Frontal cortex (tissue), 3 donors: ENCODE measurements at regions not wholly inside any gene's neighbourhood (a gene's known extent, or its start where the extent isn't known, plus 50 kb on each side); places are given as distances from the start of the nearest gene placed in this dataset.

Experiments used
- DNase-seq, 2 donors: peaks; one replicate each; pipeline ENCODE4 v3.0.0; 2012; ENCODE audit warnings: low spot score in 2 of 2
- FAIRE-seq: peaks from 2 replicates; lab custom pipeline; 2012; peaks lifted over from hg19 to GRCh38; lab: Jason Lieb, UNC
- donor health status: control.
- donor health status: control.
- donor health status: control.

DNA sequence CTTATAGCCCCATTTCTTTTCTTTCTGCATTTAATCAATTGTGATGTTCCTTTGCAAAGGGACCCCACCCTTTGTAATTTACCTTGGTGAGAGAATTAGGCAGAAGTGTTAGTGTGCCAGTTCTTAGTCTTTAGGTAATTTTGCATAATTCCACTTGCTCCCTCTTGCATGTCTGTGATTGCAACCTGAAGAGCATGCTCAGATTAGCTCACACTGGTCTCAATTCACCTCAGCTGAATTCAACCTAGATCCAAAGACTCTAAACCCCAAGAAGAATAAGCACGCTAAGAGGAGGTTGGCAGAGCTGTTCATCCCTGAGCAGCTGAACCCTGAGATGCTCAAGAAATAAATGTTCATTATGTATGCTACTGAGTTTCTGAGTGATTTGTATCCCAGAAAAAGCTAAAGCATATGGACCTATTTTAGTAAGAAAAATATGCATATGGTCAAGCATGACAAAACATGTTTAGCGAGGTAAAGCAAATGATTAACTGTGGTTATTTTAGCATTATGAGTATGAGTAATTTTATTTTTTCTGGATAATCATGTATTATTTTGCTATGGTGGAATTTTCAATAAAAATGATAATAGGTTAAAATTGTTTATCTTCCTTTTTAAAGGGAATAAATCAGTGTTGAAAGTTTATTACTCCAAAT is 299.2 kb upstream of the ZSWIM2 start:
- FAIRE-seq, result no peak
- DNase-seq, result no peak

DNA sequence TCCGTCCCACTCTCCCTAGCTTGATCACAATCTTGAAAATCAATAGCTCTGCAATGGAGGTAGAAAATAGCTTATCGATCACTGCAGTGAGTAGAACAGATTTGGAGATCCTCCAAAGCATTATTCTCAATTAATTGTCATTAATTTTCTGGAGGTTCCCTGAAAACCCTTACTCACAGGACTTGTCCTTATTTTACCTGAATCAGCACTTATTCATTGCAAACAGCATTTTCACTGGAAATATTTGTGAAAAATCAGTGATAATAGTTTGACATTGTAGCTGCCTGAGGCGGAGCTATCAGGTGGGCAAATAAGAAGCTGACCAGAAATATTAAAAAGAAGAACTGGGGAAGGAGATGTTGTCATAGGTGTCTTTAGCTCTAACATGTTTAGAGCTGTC is 294.6 kb upstream of the ZSWIM2 start:
- no peak for FAIRE-seq
- no peak for DNase-seq

- no peak for DNase-seq
- no peak for FAIRE-seq
Observed at GRCh38 chr2:187139469-187139868, 290.5 kb upstream of the ZSWIM2 start.

GRCh38 chr2:187138265-187138664 is 289.3 kb upstream of the ZSWIM2 start:
- DNase-seq, result no peak

DNA sequence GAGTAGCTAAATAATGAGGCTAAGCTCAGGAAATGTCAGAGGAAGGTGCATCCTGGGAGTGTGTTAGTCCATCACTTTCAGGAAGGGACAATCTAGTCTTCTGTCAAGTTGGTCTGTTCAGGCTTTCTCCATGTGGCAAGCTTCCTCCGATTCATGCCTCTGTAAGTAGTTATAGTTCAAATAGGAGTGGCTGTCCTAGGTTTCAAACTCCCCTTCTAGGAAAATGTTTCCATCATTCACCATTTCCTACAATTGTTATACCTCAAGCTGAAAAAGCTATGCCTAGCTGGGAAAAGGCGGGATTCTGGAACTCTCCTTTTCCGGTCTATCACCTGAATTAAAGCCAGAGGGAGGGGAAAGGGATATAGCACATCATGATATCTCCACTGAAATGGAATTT is 287.7 kb upstream of the ZSWIM2 start:
- no peak for FAIRE-seq
- no peak for DNase-seq

More at GRCh38 chr2:187138265-187138664, 289.3 kb upstream of the ZSWIM2 start:
- no peak for FAIRE-seq

GRCh38 chr2:187134306-187134705 is 285.3 kb upstream of the ZSWIM2 start:
- FAIRE-seq (no peak), DNase-seq (no peak)

- FAIRE-seq (no peak), DNase-seq (no peak)
Observed at GRCh38 chr2:187129868-187130267, 280.9 kb upstream of the ZSWIM2 start.

DNA sequence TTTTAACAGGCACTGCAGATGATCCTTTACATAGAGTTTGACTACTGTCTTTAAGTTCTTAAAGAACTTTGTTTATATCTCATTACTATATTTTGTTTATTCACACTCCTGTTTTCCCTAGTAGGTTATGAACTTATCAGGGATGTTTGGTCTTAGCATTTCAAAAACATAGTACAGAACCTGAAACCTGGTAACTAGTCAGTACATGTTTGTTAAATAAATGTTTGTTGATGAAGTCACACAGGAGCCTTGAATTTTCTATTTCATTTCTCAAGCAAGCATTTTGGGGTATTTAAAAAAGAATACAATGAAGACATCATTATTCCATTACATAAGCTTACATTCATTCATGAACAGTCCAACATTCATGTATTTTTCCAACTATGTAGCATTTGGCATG is 280.3 kb upstream of the ZSWIM2 start:
- DNase-seq (no peak), FAIRE-seq (no peak)

- DNase-seq (no peak), FAIRE-seq (no peak)
Observed at GRCh38 chr2:187126247-187127005, 277.5 kb upstream of the ZSWIM2 start.

DNA sequence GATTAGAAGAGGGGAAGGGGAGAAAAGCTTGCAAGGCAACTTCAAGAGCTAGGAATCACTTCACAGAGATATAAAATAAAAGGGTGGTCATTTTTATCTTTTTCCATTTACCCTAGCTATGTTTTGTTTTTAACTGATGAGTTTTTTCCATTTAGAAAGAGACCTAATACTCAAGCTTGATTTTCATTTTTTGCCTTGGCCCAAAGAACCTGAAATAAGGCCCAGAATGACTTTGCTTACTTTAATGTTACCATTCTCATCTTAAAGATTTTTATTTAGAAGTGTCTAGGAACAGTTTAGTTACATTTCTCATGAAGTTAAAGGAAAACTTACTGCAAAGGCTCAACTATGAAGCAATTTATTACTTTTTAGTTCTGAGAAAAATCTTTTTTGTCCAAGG is 276.3 kb upstream of the ZSWIM2 start:
- FAIRE-seq (no peak), DNase-seq (no peak)

DNA sequence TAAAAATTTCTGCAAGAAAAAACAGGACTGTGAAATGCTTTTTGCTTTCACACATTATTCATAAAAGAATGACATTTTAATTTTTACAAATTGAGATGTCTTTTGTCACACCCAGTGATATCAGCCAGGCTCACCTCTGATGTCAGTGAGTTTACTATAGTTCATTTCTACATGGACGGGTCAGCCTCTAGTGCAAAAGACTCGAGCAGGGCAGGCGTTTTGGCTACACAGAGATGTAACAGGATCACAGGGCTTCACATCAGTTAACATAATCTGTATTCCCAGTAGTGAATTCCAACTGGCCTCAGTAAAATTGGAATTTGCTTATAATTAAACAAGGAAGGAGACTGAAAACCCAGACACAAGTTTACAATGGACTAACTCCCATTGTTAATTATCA is 275.6 kb upstream of the ZSWIM2 start:
- no peak for FAIRE-seq
- DNase-seq, result no peak

DNA sequence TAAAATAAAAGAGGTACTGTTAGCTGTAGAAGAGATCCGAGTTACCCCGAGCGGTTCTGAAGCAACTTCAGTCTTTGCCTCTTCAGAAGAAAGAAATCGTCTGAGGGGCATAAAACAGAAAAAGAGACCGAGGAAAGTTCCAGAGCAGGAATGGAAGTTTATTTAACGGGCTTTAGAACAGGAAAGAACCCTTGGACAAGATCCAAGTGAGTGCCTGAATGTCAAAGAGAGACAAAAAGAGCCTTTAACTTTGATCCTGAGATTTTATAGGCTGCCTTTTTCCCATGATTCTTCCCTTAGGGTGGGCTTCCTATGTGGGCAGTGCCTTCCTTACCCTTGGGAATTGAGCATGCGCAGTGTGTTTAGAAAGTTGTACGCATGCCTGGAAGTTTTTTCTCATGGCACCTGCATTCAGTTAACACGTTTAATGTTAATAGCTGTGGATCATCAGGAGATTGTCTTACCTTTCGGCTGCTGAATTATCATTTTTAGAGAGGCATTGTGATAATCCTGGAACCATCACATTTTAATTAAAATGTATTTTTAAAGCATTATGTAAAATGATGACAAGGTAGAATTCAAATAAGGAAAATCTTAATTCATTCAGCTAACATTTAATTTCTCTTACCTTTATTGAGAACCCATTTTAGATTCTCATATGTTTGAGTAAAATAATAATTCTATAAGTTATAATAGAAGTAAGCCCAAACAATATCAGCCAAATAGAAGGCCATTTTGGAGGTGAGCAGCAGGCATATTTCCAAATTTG is 269.5 kb upstream of the ZSWIM2 start:
- no peak for DNase-seq
- FAIRE-seq, result no peak

GRCh38 chr2:187117483-187117882 is 268.5 kb upstream of the ZSWIM2 start:
- no peak for FAIRE-seq

GRCh38 chr2:187115627-187116026 is 266.7 kb upstream of the ZSWIM2 start:
- FAIRE-seq, result no peak
- DNase-seq, result no peak

More at GRCh38 chr2:187117483-187117882, 268.5 kb upstream of the ZSWIM2 start:
- DNase-seq, result no peak

- FAIRE-seq (no peak), DNase-seq (no peak)
Observed at GRCh38 chr2:187107001-187107400, 258.0 kb upstream of the ZSWIM2 start.

- no peak for DNase-seq
- no peak for FAIRE-seq
Observed at GRCh38 chr2:187105218-187105617, 256.2 kb upstream of the ZSWIM2 start.

- FAIRE-seq (no peak), DNase-seq (no peak)
Observed at GRCh38 chr2:187102381-187102780, 253.4 kb upstream of the ZSWIM2 start.

DNA sequence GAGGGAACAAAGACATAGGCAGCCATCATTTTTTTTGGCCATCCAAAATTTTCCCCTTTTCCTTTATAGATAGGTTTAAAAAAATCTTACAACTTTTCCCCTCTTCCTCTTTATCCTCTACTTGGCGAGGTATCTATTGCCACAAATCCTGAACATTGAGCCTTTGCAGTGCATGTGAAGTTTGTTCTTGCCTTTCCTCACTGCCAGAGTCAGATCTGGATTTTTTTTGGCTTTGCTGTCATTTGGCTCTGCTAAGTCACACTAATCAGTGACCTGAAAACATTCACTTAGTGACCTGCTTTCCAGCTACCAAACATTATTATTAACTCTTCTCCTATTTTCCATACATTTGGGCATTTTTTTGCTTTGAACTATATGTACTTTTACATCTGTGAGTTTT is 249.2 kb upstream of the ZSWIM2 start:
- FAIRE-seq (no peak), DNase-seq (no peak)

DNA sequence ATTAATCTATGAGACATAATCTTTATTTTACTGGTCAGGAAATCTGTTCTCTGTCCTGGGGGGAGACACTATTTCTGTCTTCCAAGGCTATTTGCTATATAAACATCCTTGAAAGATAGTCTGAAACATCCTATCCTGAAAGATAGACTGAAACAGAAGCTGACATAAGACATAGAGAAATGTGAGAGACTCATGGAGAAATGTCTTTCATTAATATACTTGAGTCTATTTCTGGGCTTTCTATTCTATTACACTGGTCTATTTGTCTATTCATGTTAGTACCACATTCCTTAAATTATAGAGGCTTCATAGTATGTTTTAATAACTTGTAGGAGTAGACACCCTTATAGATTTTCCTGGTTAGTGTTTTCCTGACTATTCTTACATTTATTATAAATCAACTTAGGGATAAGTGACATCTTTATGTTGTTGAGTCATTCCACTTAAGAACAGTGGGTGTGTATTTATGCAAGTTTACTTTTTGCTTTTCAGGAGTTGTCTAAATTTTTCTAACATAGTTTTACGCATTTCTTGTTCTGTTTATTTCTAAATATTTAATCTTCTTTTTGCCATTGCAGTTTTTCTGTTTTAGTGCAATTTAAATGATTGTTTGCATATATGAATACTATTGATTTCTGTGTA is 244.9 kb upstream of the ZSWIM2 start:
- FAIRE-seq, result no peak

GRCh38 chr2:187091664-187092063 is 242.7 kb upstream of the ZSWIM2 start:
- no peak for DNase-seq
- no peak for FAIRE-seq

More for the DNA sequence above, 244.9 kb upstream of the ZSWIM2 start:
- DNase-seq, result no peak
